ENCODE measurements at regions not wholly inside any gene's neighbourhood (a gene's known extent, or its start where the extent isn't known, plus 50 kb on each side); places are given as distances from the start of the nearest gene placed in this dataset.

DNA sequence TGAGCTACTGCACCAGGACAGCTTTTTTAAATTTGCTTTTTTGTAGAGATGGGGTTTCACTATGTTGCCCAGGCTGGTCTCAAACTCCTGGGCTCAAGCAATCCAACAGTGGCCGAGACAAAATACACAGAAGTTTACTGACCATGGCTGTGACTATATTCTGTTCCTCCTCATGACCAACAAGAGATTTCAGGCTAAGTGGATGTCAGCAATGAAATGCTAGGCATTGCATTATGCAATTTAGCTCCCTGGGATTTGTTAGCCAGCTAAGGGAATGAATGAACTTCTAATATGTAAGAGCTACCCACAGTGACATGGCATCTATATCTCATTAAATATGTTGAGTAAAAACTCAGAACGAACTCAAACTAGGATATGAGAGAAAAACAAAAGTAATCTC is 81.9 kb upstream of the MBOAT2 start:
- TF ChIP-seq CTCF (conservative IDR thresholded peaks at IDR 0.05; ENCODE audit: low read length) = no peak
- no peak for TF ChIP-seq EZH2phosphoT487 (IDR thresholded peaks at IDR 0.05; ENCODE audit: borderline replicate concordance)
